ENCODE measurements at regions not wholly inside any gene's neighbourhood (a gene's known extent, or its start where the extent isn't known, plus 50 kb on each side); places are given as distances from the start of the nearest gene placed in this dataset.

DNA sequence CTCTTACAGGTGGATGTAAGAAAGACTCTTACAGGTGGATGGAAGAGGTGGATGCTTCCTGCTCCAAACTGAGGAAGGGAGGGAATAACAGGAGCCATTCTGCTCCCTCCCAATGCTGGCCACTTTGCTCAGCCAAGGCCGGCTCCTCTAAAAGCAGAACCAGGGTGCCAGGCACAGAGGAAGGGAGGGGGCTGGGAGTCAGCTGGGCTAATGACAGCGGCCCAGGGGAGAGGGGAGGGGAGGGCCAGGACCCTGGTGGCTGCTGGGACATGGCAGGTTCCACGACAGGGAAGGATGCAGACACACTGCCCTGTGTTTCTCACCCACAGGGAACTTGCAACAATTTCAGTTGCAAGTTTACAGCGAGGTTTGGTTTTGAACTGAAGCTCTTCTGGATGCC lies 173.4 kb downstream of the ANAPC1 start:
- TF ChIP-seq, protein P1, sequence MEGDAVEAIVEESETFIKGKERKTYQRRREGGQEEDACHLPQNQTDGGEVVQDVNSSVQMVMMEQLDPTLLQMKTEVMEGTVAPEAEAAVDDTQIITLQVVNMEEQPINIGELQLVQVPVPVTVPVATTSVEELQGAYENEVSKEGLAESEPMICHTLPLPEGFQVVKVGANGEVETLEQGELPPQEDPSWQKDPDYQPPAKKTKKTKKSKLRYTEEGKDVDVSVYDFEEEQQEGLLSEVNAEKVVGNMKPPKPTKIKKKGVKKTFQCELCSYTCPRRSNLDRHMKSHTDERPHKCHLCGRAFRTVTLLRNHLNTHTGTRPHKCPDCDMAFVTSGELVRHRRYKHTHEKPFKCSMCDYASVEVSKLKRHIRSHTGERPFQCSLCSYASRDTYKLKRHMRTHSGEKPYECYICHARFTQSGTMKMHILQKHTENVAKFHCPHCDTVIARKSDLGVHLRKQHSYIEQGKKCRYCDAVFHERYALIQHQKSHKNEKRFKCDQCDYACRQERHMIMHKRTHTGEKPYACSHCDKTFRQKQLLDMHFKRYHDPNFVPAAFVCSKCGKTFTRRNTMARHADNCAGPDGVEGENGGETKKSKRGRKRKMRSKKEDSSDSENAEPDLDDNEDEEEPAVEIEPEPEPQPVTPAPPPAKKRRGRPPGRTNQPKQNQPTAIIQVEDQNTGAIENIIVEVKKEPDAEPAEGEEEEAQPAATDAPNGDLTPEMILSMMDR (conservative IDR thresholded peaks at IDR 0.05 in 1 of 2, IDR thresholded peaks at IDR 0.05 in 1 of 2; ENCODE audit: extremely low read depth in 1 of 2, insufficient read depth in 1 of 2, low read depth in 1 of 2, low read length in 2 of 2) = no peak
- no peak for TF ChIP-seq EZH2 (IDR thresholded peaks at IDR 0.05; ENCODE audit: borderline replicate concordance, low read length)

Measured in mammary epithelial cell (primary cell).